ENCODE measurements at regions not wholly inside any gene's neighbourhood (a gene's known extent, or its start where the extent isn't known, plus 50 kb on each side); places are given as distances from the start of the nearest gene placed in this dataset.
"Not testable (repeated sequence)": the region's sequence is repeated elsewhere in the genome, so short reads cannot be mapped to it uniquely, and the experiment has no call there.

GRCh38 chr10:126722726-126723125, 52.2 kb upstream of the C10orf90 start:
- DNase-seq: no peak

GRCh38 chr10:126723226-126723625, 52.7 kb upstream of the C10orf90 start:
- no peak for DNase-seq

DNA sequence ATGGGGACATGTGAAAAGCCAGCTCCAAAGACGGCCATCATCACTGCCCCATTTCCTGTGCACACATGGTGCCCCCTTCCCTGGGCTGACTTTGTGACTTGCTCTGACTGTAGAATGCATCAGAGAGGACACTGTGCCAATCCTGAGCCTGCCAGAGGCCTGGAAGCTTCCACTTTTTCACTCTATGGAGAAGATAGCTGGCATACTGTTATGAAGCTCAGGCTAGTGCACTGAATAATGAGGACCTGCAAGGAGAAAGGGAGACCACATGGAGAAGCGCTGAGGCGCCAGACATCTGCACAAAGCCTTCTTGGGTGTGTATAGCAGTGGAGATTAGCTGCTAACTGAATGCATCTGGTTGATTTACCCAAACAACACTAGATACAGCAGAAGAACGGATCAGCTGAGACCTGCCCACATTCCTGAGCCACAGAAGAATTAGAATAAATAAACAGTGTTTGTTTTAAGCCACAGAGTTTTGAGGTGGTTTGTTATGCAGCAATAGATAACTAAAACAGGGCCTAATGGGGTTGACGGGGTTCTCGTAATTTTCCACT, 58.9 kb upstream of the C10orf90 start:
- no peak for DNase-seq

GRCh38 chr10:126730856-126731609, 60.5 kb upstream of the C10orf90 start:
- DNase-seq: no peak

- DNase-seq: no peak
These were observed 61.1 kb upstream of the C10orf90 start for GRCh38 chr10:126731610-126731990.

DNA sequence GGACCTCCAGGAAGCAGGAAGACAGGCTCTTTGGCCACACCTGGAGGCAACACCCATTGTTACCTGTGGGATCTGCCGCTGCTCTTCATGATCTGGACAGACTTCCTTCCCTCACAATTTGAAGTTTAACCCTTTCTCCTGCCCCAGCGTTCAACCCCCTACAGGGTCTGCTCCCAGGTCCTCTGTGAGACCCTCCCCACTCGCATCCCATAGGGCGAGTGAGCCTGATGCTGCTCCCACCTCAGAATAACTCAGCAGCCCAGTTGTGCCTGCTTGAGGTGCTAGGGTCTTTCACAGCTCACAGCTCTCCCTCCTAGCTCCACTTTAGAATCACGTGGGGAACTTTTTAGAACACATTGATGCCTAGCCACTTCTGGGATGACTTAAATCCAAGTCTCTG, 61.8 kb upstream of the C10orf90 start:
- no peak for DNase-seq

DNA sequence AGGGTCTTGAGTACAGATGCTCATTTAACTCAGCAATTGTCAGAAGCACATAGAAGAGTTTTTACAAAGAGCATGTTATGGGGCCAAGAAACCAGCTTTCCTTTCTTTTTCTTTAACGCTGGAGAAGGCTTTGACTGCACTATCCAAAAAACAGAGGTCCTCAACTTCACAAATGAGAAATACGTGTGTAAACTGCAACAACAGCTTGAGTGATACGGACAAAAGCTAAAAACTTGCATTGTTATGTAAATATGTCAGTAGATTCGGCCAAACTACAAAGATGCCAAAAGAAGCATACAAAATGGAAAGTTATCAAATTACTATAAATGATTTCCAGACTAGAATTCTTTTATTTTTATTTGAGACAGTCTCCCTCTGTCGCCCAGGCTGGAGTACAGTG, 62.4 kb upstream of the C10orf90 start:
- DNase-seq: no peak

- no peak for DNase-seq
These were observed 63.5 kb upstream of the C10orf90 start for GRCh38 chr10:126734015-126734414.

DNA sequence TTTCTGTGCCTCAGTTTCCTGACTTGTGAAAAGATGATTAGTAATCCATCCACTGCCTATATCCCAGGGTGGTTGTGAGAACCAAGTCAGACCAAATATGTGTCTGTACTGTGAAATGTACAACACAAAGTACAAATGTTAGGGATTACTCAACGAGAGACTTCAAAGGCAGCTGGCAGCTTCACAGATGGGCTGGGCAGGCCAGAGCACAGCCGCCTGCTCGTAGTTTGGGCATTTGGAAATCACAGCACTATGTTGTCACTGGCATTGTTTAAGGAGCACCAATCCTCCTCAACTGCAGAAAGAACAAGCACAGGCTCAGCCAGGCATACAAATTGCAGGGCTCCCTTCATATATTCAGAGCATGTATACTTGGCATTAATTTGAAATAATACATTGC, 64.5 kb upstream of the C10orf90 start:
- no peak for DNase-seq

- DNase-seq: no peak
These were observed 65.6 kb upstream of the C10orf90 start for GRCh38 chr10:126736142-126736541.

GRCh38 chr10:126736727-126737126, 66.2 kb upstream of the C10orf90 start:
- no peak for DNase-seq

GRCh38 chr10:126738001-126738400, 67.5 kb upstream of the C10orf90 start:
- DNase-seq: no peak

- no peak for DNase-seq
These were observed 74.1 kb upstream of the C10orf90 start for GRCh38 chr10:126744571-126744970.

GRCh38 chr10:126749015-126749655, 78.6 kb upstream of the C10orf90 start:
- peak; percentile 37 for DNase-seq

DNA sequence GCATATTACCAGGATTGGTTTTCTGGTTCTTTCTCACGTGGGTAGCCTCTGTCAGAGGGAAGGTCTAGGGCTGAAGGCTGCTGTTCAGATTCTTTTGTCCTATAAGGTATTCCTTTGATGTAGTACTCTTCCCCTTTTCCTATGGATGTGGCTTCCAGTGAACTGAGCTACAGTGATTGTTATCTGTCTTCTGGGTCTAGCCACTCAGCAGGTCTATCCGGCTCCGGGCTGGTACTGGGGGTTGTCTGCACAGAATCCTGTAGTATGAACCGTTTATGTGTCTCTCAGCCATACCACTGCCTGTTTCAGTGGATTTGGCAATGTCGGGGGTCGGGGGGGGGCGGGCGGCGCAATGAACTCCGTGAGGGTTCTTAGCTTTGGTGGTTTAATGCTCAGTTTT, 84.5 kb upstream of the C10orf90 start:
- DNase-seq: no peak

- no peak for DNase-seq
These were observed 88.4 kb upstream of the C10orf90 start for GRCh38 chr10:126758867-126759266.

- DNase-seq: no peak
These were observed 89.0 kb upstream of the C10orf90 start for GRCh38 chr10:126759531-126759930.

- not testable (repeated sequence) for DNase-seq
These were observed 96.2 kb upstream of the C10orf90 start for GRCh38 chr10:126766646-126767045.

DNA sequence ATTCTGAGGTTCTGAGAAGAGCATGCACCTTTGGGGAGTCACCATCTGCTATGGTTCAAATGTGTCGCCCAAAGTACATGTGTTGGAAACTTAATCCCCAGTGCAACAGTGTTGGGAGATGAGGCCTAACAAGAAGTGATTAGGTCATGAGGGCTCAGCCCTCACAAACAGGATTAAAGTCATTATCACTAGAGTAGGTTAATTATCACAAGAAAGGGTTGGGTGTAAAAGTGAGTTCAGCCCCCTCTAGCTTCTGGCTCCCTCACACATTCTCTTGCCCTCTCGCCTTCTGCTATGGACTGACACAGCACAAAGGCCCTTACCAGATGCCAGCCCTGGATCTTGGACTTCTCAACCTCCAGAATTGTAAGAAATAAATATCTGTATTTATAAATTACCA, 100.3 kb upstream of the C10orf90 start:
- DNase-seq: no peak

GRCh38 chr10:126776168-126776567, 105.7 kb upstream of the C10orf90 start:
- no peak for DNase-seq

GRCh38 chr10:126777714-126778113, 107.2 kb upstream of the C10orf90 start:
- DNase-seq: no peak

GRCh38 chr10:126781450-126782216, 111.1 kb upstream of the C10orf90 start:
- DNase-seq: no peak

DNA sequence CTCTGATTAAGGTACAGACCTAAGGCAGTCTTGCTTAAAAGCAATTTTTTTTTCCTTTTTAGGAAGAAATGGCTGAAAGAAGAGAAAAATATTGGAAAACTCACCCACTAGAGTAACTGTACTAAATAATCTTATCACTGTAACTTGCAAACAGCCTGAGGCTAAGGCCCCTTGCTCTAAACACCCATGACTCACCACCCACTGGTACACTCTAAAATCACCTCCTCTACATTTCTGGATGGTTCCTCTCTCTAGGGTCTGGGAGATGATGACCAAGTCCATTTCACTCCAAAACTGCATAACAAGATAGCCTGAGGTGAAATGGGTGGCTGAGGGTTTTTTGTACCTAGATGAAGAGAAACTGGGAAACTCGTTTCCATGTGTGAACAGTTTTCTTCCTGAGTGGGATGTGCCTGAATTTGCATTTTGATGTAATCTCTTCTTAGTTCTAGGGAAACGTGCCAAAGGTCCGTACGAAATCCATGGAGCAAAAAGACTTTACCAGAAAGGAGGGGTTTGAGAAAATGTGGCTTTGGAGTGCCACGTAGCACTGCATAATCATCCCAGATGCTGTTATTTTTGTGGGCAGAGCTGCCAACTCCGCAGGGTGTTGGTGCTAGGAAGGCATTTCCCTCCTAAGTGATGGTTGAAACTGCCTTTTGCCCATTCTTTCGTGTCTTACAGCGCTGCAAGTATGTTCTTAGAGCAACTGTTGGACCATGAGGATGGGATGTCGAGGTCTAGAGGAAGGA, 113.5 kb upstream of the C10orf90 start:
- no peak for DNase-seq
